GM13976 (cell line): ENCODE measurements at regions not wholly inside any gene's neighbourhood (a gene's known extent, or its start where the extent isn't known, plus 50 kb on each side); places are given as distances from the start of the nearest gene placed in this dataset.

Experiments used
- DNase-seq: peaks from one replicate; pipeline ENCODE4 v3.0.0; 2012; ENCODE audit warnings: low spot score
- in situ Hi-C: fragments of 300-500 bp; cut with MboI; formaldehyde crosslinking; loops from one replicate; pipeline ENCODE4 v1.12.0; 2022; ENCODE audit warnings: low sequenced_read_pairs, mixed read lengths, inconsistent platforms; ENCODE audit not compliant: unreplicated experiment
- TF ChIP-seq, protein P1 (sequence below): IDR thresholded peaks from 2 replicates; pipeline ENCODE4 v1.5.1; 2012; ENCODE audit warnings: borderline replicate concordance, mild to moderate bottlenecking; ENCODE audit not compliant: insufficient read depth; ENCODE audit errors: extremely low read depth, missing control alignments, control extremely low read depth

DNA sequence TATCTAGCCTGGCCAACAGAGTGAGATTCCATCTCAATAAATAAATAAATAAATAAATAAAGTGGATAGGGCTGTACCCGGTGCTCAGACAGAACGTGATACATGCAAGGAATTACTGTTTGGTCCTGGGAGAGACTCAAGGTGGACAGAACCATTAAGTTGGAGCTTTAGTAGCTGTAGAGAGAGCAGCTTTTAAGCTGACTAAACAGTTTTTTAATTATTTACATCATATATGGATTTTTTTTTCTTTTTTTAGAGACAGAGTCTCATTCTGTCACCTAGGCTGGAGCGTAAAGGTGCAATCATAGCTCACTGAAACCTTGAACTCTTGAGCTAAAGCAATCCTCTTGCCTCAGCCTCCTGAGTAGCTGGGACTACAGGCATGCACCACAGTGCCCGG is 92.5 kb upstream of the ATP6AP2 start:
- TF ChIP-seq, protein P1, sequence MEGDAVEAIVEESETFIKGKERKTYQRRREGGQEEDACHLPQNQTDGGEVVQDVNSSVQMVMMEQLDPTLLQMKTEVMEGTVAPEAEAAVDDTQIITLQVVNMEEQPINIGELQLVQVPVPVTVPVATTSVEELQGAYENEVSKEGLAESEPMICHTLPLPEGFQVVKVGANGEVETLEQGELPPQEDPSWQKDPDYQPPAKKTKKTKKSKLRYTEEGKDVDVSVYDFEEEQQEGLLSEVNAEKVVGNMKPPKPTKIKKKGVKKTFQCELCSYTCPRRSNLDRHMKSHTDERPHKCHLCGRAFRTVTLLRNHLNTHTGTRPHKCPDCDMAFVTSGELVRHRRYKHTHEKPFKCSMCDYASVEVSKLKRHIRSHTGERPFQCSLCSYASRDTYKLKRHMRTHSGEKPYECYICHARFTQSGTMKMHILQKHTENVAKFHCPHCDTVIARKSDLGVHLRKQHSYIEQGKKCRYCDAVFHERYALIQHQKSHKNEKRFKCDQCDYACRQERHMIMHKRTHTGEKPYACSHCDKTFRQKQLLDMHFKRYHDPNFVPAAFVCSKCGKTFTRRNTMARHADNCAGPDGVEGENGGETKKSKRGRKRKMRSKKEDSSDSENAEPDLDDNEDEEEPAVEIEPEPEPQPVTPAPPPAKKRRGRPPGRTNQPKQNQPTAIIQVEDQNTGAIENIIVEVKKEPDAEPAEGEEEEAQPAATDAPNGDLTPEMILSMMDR = no peak
- DNase-seq = no peak
- in situ Hi-C loops = no loop called here

DNA sequence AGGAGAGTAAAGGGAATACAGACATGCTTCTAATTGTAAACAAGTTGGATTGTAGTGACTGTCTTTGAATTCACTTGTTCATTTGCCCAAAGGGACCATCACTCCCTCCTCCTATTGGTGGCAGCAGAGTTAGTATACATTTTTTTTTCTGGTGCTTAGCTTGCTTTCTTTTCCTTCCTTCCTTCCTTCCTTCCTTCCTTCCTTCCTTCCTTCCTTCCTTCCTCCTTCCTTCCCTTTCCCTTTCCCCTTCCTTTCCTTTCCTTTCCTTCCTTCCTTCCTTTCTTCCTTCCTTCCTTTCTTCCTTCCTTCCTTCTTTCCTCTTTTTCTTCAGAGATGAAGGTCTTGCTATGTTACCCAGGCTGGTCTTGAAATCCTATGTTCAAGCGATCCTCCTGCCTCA is 94.8 kb upstream of the ATP6AP2 start:
- in situ Hi-C loops = no loop called here
- DNase-seq = no peak
- TF ChIP-seq, protein P1 = no peak

DNA sequence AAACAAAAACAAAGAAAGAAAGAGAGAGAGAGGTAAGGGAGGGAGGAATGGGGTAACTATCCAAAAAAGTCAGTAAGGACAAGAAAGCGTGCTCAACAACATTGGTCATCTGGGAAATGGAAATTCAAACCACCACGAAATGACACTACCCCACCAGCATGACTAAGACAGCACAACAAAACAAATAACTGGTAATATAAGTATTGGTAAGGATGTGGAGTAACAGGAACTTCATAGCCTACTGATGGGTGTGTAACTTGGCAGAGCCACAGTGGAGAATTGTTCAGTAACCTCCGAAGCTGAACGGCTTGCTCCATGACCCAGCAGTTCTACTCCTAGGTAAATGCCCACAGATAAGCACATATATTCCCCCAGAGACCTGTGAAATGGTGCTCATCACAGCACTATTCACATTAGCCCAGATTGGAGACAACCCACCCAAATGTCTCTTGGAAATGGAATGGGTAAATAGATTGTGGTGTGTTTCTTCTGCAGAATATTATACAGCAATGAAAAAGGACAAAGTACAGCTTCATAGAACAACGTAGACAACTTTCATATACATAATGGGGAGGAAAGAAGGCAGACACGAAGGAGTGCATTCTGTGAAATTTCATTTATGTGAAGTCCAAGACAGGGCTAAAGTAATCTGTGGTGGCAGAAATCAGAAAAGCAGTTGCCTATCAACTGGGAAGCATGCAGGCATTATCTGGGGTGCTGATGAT is 95.5 kb upstream of the ATP6AP2 start:
- TF ChIP-seq, protein P1 = no peak
- no peak for DNase-seq
- in situ Hi-C loops = no loop called here

DNA sequence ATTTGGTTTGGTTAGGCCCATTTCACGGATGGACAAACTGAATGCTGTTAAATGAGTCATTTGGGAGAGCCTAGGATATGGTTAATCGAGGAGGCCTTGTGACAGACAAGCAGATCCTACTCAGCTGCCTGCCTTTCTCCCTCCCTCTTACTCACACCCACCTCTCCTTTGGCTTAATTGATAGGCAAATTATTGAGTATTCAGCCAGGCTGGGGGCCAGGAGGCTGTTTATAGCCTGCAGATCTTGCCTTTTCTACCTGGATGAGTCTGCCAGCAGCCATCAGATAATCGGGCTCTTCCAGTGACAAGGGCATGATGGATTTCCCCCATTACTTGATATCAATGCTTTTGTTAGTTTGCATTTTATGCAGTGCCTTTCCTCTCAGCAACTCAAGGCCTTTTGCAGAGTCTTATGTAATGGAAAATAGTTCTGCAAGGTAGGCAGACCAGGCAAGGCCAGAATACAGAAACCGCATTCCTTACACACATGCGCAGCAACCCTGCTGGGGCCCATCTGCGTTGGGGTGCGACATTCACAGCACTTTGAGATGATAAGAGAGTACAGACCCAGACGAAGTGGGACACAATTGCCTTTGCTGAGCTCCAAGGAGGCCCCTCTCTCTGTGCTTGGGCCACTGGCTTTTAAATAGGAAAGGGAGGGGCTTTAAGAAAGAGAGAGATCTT is 96.2 kb upstream of the ATP6AP2 start:
- in situ Hi-C loops = no loop called here
- TF ChIP-seq, protein P1 = no peak
- DNase-seq = no peak

DNA sequence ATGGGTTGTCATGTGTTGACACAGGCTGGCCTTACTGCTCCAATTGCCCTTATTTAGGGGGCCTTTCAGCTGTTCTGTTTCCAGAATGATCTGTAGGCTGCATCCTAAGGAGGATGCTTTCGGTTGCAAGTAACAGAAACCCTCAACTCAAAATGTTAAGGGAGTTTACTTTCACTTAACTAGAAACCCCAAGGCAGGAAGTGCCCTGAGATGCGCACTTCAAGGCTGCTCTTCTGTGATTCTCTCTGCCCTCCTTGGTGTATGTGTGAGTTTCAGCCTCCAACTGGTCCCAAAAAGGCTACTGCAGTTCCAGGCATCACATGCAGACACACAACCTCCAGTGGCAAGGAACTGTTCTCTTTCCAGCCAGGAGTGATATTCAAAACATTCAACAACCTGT is 97.3 kb upstream of the ATP6AP2 start:
- TF ChIP-seq, protein P1 = no peak
- in situ Hi-C loops = no loop called here
- no peak for DNase-seq

DNA sequence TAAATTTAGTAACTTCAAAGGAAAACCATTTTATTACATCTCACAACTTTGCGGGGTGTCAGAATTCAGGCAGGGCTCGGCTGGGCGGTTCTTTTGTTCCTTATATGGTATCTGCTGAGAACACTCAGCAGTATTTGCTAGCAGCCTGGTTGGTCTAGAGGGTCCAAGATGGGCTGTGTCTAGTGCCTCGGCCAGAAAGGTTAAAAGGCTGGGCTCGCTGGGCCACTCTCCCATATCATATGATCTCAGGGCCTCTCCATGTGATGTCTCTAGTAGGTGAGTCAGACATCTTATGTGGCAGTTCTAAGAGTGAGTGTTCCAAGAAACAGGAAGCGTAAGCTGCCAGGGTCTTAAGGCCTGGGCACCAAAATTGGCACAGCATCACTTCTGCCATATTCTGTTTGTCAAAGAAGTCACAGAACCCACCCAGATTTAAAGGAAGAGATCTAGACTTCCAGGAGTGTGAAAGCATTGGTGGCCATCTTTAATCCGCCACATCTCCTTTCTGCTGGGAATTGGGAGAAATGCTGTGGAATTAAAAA is 100.9 kb upstream of the ATP6AP2 start:
- in situ Hi-C loops = no loop called here
- TF ChIP-seq, protein P1 = no peak
- no peak for DNase-seq
